ENCODE measurements at regions not wholly inside any gene's neighbourhood (a gene's known extent, or its start where the extent isn't known, plus 50 kb on each side); places are given as distances from the start of the nearest gene placed in this dataset.

DNA sequence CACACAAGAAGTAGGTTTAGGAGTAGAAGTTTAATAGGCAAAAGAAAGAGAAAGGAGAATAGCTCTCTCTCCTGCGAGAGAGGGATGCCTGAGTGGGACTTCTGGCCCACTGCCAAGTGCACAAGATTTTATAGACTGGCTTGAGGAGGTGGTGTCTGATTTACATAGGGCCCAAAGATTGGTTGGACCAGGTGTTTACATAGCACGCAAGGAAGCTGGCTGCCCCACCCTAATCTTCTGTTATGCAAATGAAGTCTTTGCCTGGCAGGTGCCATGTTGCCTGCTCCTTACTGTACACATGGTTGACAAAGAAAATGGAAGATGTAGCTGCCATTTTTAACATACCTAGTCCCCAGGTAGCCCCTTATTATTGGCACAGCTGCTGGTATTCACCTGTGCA, 170.8 kb upstream of the GATB start:
- no peak for TF ChIP-seq CBX5 (IDR thresholded peaks at IDR 0.05; ENCODE audit: low read depth)
- no peak for TF ChIP-seq NFIC (IDR thresholded peaks at IDR 0.05; ENCODE audit: low read depth, low read length)
- TF ChIP-seq BCLAF1 (IDR thresholded peaks at IDR 0.05) = no peak
- no peak for TF ChIP-seq TAF1 (IDR thresholded peaks at IDR 0.05; ENCODE audit: borderline replicate concordance, low read depth, low read length)
- TF ChIP-seq PML (IDR thresholded peaks at IDR 0.05; ENCODE audit: low read length) = no peak
- TF ChIP-seq POLR2A (IDR thresholded peaks at IDR 0.05; ENCODE audit: low read depth, low read length) = no peak

Data from GM12878 (cell line).